GM12892 (cell line): ENCODE measurements at regions not wholly inside any gene's neighbourhood (a gene's known extent, or its start where the extent isn't known, plus 50 kb on each side); places are given as distances from the start of the nearest gene placed in this dataset.

Source experiments
- DNase-seq: peaks from one replicate; pipeline ENCODE4 v3.0.0; 2011; ENCODE audit not compliant: insufficient read length
- FAIRE-seq: peaks from 2 replicates; lab custom pipeline; 2011; peaks lifted over from hg19 to GRCh38; lab: Jason Lieb, UNC
- POLR2A ChIP-seq: IDR thresholded peaks from 2 replicates; pipeline ENCODE4 v1.6.1; 2011; ENCODE audit warnings: low read depth, low read length, control low read depth
- POLR2AphosphoS5 ChIP-seq: IDR thresholded peaks from 2 replicates; pipeline ENCODE4 v1.6.1; 2011; ENCODE audit warnings: low read depth, low read length, control low read depth
- TAF1 ChIP-seq: IDR thresholded peaks from 2 replicates; pipeline ENCODE4 v1.6.1; 2011; ENCODE audit warnings: low read depth, mild to moderate bottlenecking, control low read depth, low read length, borderline replicate concordance

GRCh38 chr13:78960881-78961280 is 301.9 kb upstream of the OBI1 start:
- DNase-seq: no peak
- FAIRE-seq: no peak
- TF ChIP-seq POLR2A (no peak), TAF1 (no peak), POLR2AphosphoS5 (no peak)

- TF ChIP-seq POLR2A (no peak), TAF1 (no peak), POLR2AphosphoS5 (no peak)
- DNase-seq (no peak), FAIRE-seq (no peak)
Observed at GRCh38 chr13:78958006-78958405, 299.1 kb upstream of the OBI1 start.

- no peak for TF ChIP-seq POLR2AphosphoS5
- TF ChIP-seq TAF1: no peak
- TF ChIP-seq POLR2A: no peak
- DNase-seq: no peak
- no peak for FAIRE-seq
Observed at GRCh38 chr13:78940455-78941130, 281.6 kb upstream of the OBI1 start.

GRCh38 chr13:78934336-78934735 is 275.4 kb upstream of the OBI1 start:
- TF ChIP-seq TAF1 (no peak), POLR2A (no peak), POLR2AphosphoS5 (no peak)
- FAIRE-seq (no peak), DNase-seq (no peak)

GRCh38 chr13:78915015-78915414 is 256.1 kb upstream of the OBI1 start:
- no peak for FAIRE-seq
- no peak for TF ChIP-seq POLR2A
- no peak for TF ChIP-seq POLR2AphosphoS5
- no peak for TF ChIP-seq TAF1
- no peak for DNase-seq

GRCh38 chr13:78913656-78914055 is 254.7 kb upstream of the OBI1 start:
- DNase-seq: no peak
- FAIRE-seq: no peak
- TF ChIP-seq POLR2A (no peak), POLR2AphosphoS5 (no peak), TAF1 (no peak)

- no peak for FAIRE-seq
- no peak for DNase-seq
- TF ChIP-seq POLR2A: no peak
- no peak for TF ChIP-seq TAF1
- no peak for TF ChIP-seq POLR2AphosphoS5
Observed at GRCh38 chr13:78910147-78910546, 251.2 kb upstream of the OBI1 start.

- FAIRE-seq (no peak), DNase-seq (no peak)
- TF ChIP-seq TAF1 (no peak), POLR2A (no peak), POLR2AphosphoS5 (no peak)
Observed at GRCh38 chr13:78909276-78909675, 250.3 kb upstream of the OBI1 start.

GRCh38 chr13:78907006-78907405 is 248.1 kb upstream of the OBI1 start:
- no peak for TF ChIP-seq TAF1
- no peak for TF ChIP-seq POLR2AphosphoS5
- no peak for TF ChIP-seq POLR2A
- no peak for FAIRE-seq

GRCh38 chr13:78897200-78897599 is 238.2 kb upstream of the OBI1 start:
- FAIRE-seq (no peak), DNase-seq (no peak)
- TF ChIP-seq POLR2AphosphoS5: no peak

More at GRCh38 chr13:78907006-78907405, 248.1 kb upstream of the OBI1 start:
- no peak for DNase-seq

- DNase-seq (no peak), FAIRE-seq (no peak)
Observed at GRCh38 chr13:78884571-78884970, 225.6 kb upstream of the OBI1 start.

GRCh38 chr13:78881751-78882150 is 222.8 kb upstream of the OBI1 start:
- DNase-seq (no peak), FAIRE-seq (no peak)
- TF ChIP-seq TAF1: no peak

More at GRCh38 chr13:78884571-78884970, 225.6 kb upstream of the OBI1 start:
- TF ChIP-seq POLR2AphosphoS5 (no peak), POLR2A (no peak)

GRCh38 chr13:78881054-78881453 is 222.1 kb upstream of the OBI1 start:
- DNase-seq (no peak), FAIRE-seq (no peak)
- TF ChIP-seq POLR2A (no peak), TAF1 (no peak), POLR2AphosphoS5 (no peak)
